ENCODE measurements at regions not wholly inside any gene's neighbourhood (a gene's known extent, or its start where the extent isn't known, plus 50 kb on each side); places are given as distances from the start of the nearest gene placed in this dataset.

GRCh38 chr12:111173836-111174235 is 195.1 kb downstream of the PHETA1 start:
- TF ChIP-seq CTCF (IDR thresholded peaks at IDR 0.05): no peak
- H3K4me1 Mint-ChIP-seq (ENCODE audit: unreplicated experiment): no peaks in the 10 kb centered on the region
- no peak overlapping the region for H3K27ac Mint-ChIP-seq (ENCODE audit: unreplicated experiment)
- no peak overlapping the region for H3K4me3 Mint-ChIP-seq (ENCODE audit: unreplicated experiment)
- no peaks in the 10 kb centered on the region for H3K36me3 Mint-ChIP-seq (ENCODE audit: unreplicated experiment)
- peaks cover 7% of the 10 kb centered on the region for H3K27me3 Mint-ChIP-seq (ENCODE audit: unreplicated experiment)
- DNase-seq (ENCODE audit: extremely low spot score, unreplicated experiment): no peak
- no peaks in the 10 kb centered on the region for H3K9me3 Mint-ChIP-seq (ENCODE audit: unreplicated experiment)

GRCh38 chr12:111173391-111173790 is 195.5 kb downstream of the PHETA1 start:
- no peak for DNase-seq (ENCODE audit: extremely low spot score, unreplicated experiment)
- Mint-ChIP-seq H3K4me1 (ENCODE audit: unreplicated experiment) (no peaks in the 10 kb centered on the region), H3K27me3 (ENCODE audit: unreplicated experiment) (peaks cover 7% of the 10 kb centered on the region), H3K36me3 (ENCODE audit: unreplicated experiment) (no peaks in the 10 kb centered on the region), H3K4me3 (ENCODE audit: unreplicated experiment) (no peak overlapping the region), H3K27ac (ENCODE audit: unreplicated experiment) (no peak overlapping the region), H3K9me3 (ENCODE audit: unreplicated experiment) (no peaks in the 10 kb centered on the region)
- no peak for TF ChIP-seq CTCF (IDR thresholded peaks at IDR 0.05)

- H3K9me3 Mint-ChIP-seq (ENCODE audit: unreplicated experiment): no peaks in the 10 kb centered on the region
- no peak overlapping the region for H3K4me3 Mint-ChIP-seq (ENCODE audit: unreplicated experiment)
- no peak overlapping the region for H3K27ac Mint-ChIP-seq (ENCODE audit: unreplicated experiment)
- DNase-seq (ENCODE audit: extremely low spot score, unreplicated experiment): no peak
- no peaks in the 10 kb centered on the region for H3K36me3 Mint-ChIP-seq (ENCODE audit: unreplicated experiment)
- no peaks in the 10 kb centered on the region for H3K4me1 Mint-ChIP-seq (ENCODE audit: unreplicated experiment)
- H3K27me3 Mint-ChIP-seq (ENCODE audit: unreplicated experiment): peaks cover 7% of the 10 kb centered on the region
- no peak for TF ChIP-seq CTCF (IDR thresholded peaks at IDR 0.05)
These were observed 196.1 kb downstream of the PHETA1 start for GRCh38 chr12:111172786-111173185.

- no peak for DNase-seq (ENCODE audit: extremely low spot score, unreplicated experiment)
- H3K27me3 Mint-ChIP-seq (ENCODE audit: unreplicated experiment): peaks cover 7% of the 10 kb centered on the region
- H3K4me3 Mint-ChIP-seq (ENCODE audit: unreplicated experiment): no peak overlapping the region
- H3K27ac Mint-ChIP-seq (ENCODE audit: unreplicated experiment): no peak overlapping the region
- H3K4me1 Mint-ChIP-seq (ENCODE audit: unreplicated experiment): no peaks in the 10 kb centered on the region
- no peaks in the 10 kb centered on the region for H3K9me3 Mint-ChIP-seq (ENCODE audit: unreplicated experiment)
- no peak for TF ChIP-seq CTCF (IDR thresholded peaks at IDR 0.05)
- H3K36me3 Mint-ChIP-seq (ENCODE audit: unreplicated experiment): no peaks in the 10 kb centered on the region
These were observed 197.1 kb downstream of the PHETA1 start for GRCh38 chr12:111171832-111172231.

GRCh38 chr12:111171345-111171744 is 197.6 kb downstream of the PHETA1 start:
- no peak for DNase-seq (ENCODE audit: extremely low spot score, unreplicated experiment)
- no peak overlapping the region for H3K27ac Mint-ChIP-seq (ENCODE audit: unreplicated experiment)
- H3K4me1 Mint-ChIP-seq (ENCODE audit: unreplicated experiment): no peaks in the 10 kb centered on the region
- no peak for TF ChIP-seq CTCF (IDR thresholded peaks at IDR 0.05)
- no peaks in the 10 kb centered on the region for H3K36me3 Mint-ChIP-seq (ENCODE audit: unreplicated experiment)
- no peak overlapping the region for H3K4me3 Mint-ChIP-seq (ENCODE audit: unreplicated experiment)
- H3K27me3 Mint-ChIP-seq (ENCODE audit: unreplicated experiment): peaks cover 7% of the 10 kb centered on the region
- no peaks in the 10 kb centered on the region for H3K9me3 Mint-ChIP-seq (ENCODE audit: unreplicated experiment)

Measured in osteocyte (in vitro differentiated cells).